ENCODE measurements at regions not wholly inside any gene's neighbourhood (a gene's known extent, or its start where the extent isn't known, plus 50 kb on each side); places are given as distances from the start of the nearest gene placed in this dataset.

DNA sequence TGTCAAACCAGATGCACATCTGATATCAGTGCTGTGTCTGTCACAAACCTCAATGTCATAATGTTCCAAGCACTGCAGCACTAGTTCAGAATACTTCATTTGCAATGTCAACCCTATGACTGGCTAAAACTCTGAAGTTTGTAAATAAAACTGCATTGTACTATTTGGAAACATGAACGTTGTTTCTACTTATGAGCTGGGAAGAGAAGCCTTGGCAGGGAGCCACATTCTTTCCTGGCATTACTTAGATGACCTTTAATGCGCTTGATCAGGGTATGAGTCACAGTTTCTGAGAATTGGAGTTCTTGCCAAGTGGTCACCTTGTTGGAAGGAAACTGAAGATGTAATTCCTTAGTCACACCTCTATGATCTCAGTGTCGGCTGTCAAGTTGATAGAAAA lies 664.8 kb upstream of the MMS22L start:
- Histone ChIP-seq H3K36me3 (ENCODE audit: control insufficient read depth, insufficient read depth, low read length) (no peaks in the 10 kb centered on the region), H3K27me3 (ENCODE audit: control insufficient read depth, insufficient read depth, low read length) (no peaks in the 10 kb centered on the region), H3K4me3 (ENCODE audit: low read depth, low read length) (no peak overlapping the region)
- ChIA-PET POLR2A (no interaction called here), CTCF (interaction anchor here (0.7 kb wide), 1 partner anchor 590 kb away, joined by 3 read pairs; no protein-coding TSS in a partner anchor)
- TF ChIP-seq, protein P1, sequence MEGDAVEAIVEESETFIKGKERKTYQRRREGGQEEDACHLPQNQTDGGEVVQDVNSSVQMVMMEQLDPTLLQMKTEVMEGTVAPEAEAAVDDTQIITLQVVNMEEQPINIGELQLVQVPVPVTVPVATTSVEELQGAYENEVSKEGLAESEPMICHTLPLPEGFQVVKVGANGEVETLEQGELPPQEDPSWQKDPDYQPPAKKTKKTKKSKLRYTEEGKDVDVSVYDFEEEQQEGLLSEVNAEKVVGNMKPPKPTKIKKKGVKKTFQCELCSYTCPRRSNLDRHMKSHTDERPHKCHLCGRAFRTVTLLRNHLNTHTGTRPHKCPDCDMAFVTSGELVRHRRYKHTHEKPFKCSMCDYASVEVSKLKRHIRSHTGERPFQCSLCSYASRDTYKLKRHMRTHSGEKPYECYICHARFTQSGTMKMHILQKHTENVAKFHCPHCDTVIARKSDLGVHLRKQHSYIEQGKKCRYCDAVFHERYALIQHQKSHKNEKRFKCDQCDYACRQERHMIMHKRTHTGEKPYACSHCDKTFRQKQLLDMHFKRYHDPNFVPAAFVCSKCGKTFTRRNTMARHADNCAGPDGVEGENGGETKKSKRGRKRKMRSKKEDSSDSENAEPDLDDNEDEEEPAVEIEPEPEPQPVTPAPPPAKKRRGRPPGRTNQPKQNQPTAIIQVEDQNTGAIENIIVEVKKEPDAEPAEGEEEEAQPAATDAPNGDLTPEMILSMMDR (IDR thresholded peaks at IDR 0.05; ENCODE audit: insufficient read depth, low read depth, low read length), result no peak
- no peak for DNase-seq (ENCODE audit: low read depth)

DNA sequence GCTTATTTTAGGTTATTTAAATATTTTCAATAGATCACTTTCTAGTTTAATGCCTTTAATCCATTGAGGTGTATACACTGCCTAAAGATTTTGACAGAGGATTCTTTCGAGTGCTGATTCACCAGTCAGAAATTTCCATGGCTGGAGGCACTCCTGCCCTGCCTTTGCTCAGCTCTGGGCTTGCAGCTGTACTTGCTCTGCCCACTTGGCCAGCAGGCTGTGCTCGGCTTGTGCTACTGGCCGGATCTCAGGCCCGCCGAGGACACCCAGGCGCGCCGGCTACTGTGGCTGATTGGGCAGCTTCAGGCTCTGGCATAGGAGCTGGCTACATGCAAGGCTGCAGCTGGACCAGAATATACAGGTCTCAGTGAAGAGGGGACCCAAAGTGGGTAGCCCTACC lies 675.1 kb upstream of the MMS22L start:
- no peaks in the 10 kb centered on the region for H3K36me3 ChIP-seq (ENCODE audit: control insufficient read depth, insufficient read depth, low read length)
- DNase-seq (ENCODE audit: low read depth), result no peak
- POLR2A ChIA-PET, result no interaction called here
- H3K4me3 ChIP-seq (ENCODE audit: low read depth, low read length), result no peak overlapping the region
- TF ChIP-seq, protein P1 (IDR thresholded peaks at IDR 0.05; ENCODE audit: insufficient read depth, low read depth, low read length), result no peak
- no peaks in the 10 kb centered on the region for H3K27me3 ChIP-seq (ENCODE audit: control insufficient read depth, insufficient read depth, low read length)
- CTCF ChIA-PET, result interaction anchor here (0.5 kb wide), 1 partner anchor 35 kb away, joined by 3 read pairs; no protein-coding TSS in a partner anchor

DNA sequence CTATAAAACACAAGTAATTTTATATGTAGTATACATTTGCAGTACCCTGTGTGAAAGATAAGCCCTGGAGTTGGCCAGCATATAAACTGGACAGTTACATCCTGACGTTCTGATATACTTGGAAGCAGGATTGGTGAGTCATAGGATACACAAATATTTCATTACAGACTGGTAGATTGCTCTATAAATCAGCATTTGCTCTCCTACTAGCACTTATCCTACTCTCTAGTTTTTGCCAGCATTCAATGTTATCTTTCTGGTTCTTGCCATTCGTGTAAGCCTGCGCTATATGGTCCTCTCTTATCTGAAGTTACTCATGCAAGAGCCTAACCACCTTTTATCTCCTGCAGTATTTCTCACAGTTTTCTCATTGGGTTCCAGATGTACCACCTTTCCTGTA lies 680.2 kb upstream of the MMS22L start:
- Histone ChIP-seq H3K4me3 (ENCODE audit: low read depth, low read length) (no peak overlapping the region), H3K36me3 (ENCODE audit: control insufficient read depth, insufficient read depth, low read length) (no peaks in the 10 kb centered on the region), H3K27me3 (ENCODE audit: control insufficient read depth, insufficient read depth, low read length) (no peaks in the 10 kb centered on the region)
- CTCF ChIA-PET, result no interaction called here
- TF ChIP-seq, protein P1 (IDR thresholded peaks at IDR 0.05; ENCODE audit: insufficient read depth, low read depth, low read length), result no peak
- DNase-seq (ENCODE audit: low read depth), result no peak
- POLR2A ChIA-PET, result no interaction called here

DNA sequence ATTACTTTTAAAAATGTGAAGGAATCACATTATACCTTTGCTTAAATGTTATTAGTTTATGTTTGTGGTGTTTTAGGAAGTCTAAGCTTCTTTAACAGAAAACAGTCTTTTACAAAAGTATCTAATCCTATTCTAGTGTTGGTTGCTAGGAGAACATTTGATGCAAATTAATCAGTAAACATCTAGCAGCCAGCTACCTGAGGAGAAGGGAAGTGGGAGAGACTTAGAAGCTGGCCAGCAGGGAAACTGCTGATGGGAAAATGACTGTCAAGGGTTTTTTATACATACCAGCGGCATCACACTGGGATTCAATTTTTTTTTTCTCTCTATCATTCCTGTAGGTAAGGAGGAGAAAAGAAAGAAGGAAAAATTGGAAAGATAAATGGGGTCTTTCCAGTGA lies 686.0 kb upstream of the MMS22L start:
- ChIA-PET POLR2A (no interaction called here), CTCF (interaction anchor here (0.5 kb wide), 1 partner anchor 53 kb away, joined by 3 read pairs; no protein-coding TSS in a partner anchor)
- TF ChIP-seq, protein P1 (IDR thresholded peaks at IDR 0.05; ENCODE audit: insufficient read depth, low read depth, low read length), result no peak
- H3K36me3 ChIP-seq (ENCODE audit: control insufficient read depth, insufficient read depth, low read length), result no peaks in the 10 kb centered on the region
- H3K27me3 ChIP-seq (ENCODE audit: control insufficient read depth, insufficient read depth, low read length), result no peaks in the 10 kb centered on the region
- no peak overlapping the region for H3K4me3 ChIP-seq (ENCODE audit: low read depth, low read length)
- no peak for DNase-seq (ENCODE audit: low read depth)

DNA sequence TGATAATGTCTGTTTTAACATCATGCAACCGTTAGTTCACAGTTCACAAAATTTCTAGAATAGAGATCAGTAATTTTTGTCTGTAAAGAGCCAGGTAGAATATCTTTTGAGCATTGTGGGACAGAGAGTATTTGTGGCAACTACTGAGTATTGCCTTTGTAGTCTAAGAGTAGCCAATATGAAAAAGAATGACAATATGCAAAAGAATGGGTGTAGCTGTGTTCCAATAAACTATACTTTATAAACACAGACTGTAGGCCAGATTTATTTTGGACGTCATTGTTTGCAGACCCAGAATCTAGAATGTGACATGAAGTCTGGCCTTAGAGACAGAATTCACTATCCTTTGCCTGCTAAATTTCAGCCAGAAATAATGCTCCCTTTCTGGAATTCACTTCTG lies 694.1 kb upstream of the MMS22L start:
- ChIA-PET POLR2A (no interaction called here), CTCF (interaction anchor here (0.6 to 0.7 kb wide), 3 partner anchors 461 to 823 kb away, joined by 3 read pairs; no protein-coding TSS in a partner anchor)
- no peak for DNase-seq (ENCODE audit: low read depth)
- no peak overlapping the region for H3K4me3 ChIP-seq (ENCODE audit: low read depth, low read length)
- no peaks in the 10 kb centered on the region for H3K36me3 ChIP-seq (ENCODE audit: control insufficient read depth, insufficient read depth, low read length)
- TF ChIP-seq, protein P1 (IDR thresholded peaks at IDR 0.05; ENCODE audit: insufficient read depth, low read depth, low read length), result no peak
- no peaks in the 10 kb centered on the region for H3K27me3 ChIP-seq (ENCODE audit: control insufficient read depth, insufficient read depth, low read length)

All from BJ (cell line).